Mesothelial cell of epicardium (in vitro differentiated cells): ENCODE measurements at regions not wholly inside any gene's neighbourhood (a gene's known extent, or its start where the extent isn't known, plus 50 kb on each side); places are given as distances from the start of the nearest gene placed in this dataset.

Source experiments
- DNase-seq, 2 experiments: peaks; one replicate each; pipeline ENCODE4 v3.0.0; 2021; ENCODE audit warnings: low spot score in 2 of 2; ENCODE audit not compliant: unreplicated experiment in 2 of 2
- H3K27ac Mint-ChIP-seq: 2 replicates; pipeline ENCODE4 v1.8.0; 2021; ENCODE audit warnings: mixed read lengths
- H3K27me3 Mint-ChIP-seq: 2 replicates; pipeline ENCODE4 v1.8.0; 2021; ENCODE audit warnings: low read depth, mixed read lengths
- H3K36me3 Mint-ChIP-seq: 2 replicates; pipeline ENCODE4 v1.8.0; 2021; ENCODE audit warnings: mixed read lengths
- H3K4me1 Mint-ChIP-seq: 2 replicates; pipeline ENCODE4 v1.8.0; 2021; ENCODE audit warnings: mixed read lengths
- H3K4me3 Mint-ChIP-seq: 2 replicates; pipeline ENCODE4 v1.8.0; 2021; ENCODE audit warnings: mild to moderate bottlenecking, moderate library complexity, mixed read lengths
- H3K9me3 Mint-ChIP-seq: 2 replicates; pipeline ENCODE4 v1.8.0; 2021; ENCODE audit warnings: mixed read lengths
- CTCF ChIP-seq: fragments of 200-600 bp; sonication (generic); IDR thresholded peaks from one replicate; pipeline ENCODE4 v1.5.0; 2021; ENCODE audit warnings: antibody characterized with exemption; ENCODE audit not compliant: unreplicated experiment

- H3K27me3 Mint-ChIP-seq = no peaks in the 10 kb centered on the region
- H3K4me1 Mint-ChIP-seq = no peaks in the 10 kb centered on the region
- no peak for TF ChIP-seq CTCF
- no peak overlapping the region for H3K4me3 Mint-ChIP-seq
- DNase-seq = no peak
- H3K27ac Mint-ChIP-seq = no peak overlapping the region
- peaks cover 33% of the 10 kb centered on the region for H3K36me3 Mint-ChIP-seq
- H3K9me3 Mint-ChIP-seq = peaks cover 32% of the 10 kb centered on the region
Observed at GRCh38 chr16:72424757-72425156, 252.8 kb upstream of the PMFBP1 start.

GRCh38 chr16:72422308-72422897 lies 250.4 kb upstream of the PMFBP1 start:
- H3K9me3 Mint-ChIP-seq = peaks cover 44% of the 10 kb centered on the region
- peaks cover 45% of the 10 kb centered on the region for H3K36me3 Mint-ChIP-seq
- H3K4me3 Mint-ChIP-seq = no peak overlapping the region
- H3K27me3 Mint-ChIP-seq = no peaks in the 10 kb centered on the region
- DNase-seq = no peak
- no peaks in the 10 kb centered on the region for H3K4me1 Mint-ChIP-seq
- H3K27ac Mint-ChIP-seq = no peak overlapping the region
- no peak for TF ChIP-seq CTCF

GRCh38 chr16:72419638-72420037 lies 247.7 kb upstream of the PMFBP1 start:
- Mint-ChIP-seq H3K4me3 (no peak overlapping the region), H3K4me1 (no peaks in the 10 kb centered on the region), H3K27ac (no peak overlapping the region), H3K9me3 (peaks cover 44% of the 10 kb centered on the region), H3K36me3 (peaks cover 41% of the 10 kb centered on the region), H3K27me3 (no peaks in the 10 kb centered on the region)
- no peak for DNase-seq
- no peak for TF ChIP-seq CTCF

GRCh38 chr16:72415379-72415778 lies 243.4 kb upstream of the PMFBP1 start:
- peaks cover 17% of the 10 kb centered on the region for H3K9me3 Mint-ChIP-seq

GRCh38 chr16:72410492-72410891 lies 238.5 kb upstream of the PMFBP1 start:
- no peak for TF ChIP-seq CTCF
- DNase-seq = no peak
- no peaks in the 10 kb centered on the region for H3K27me3 Mint-ChIP-seq
- H3K4me1 Mint-ChIP-seq = no peaks in the 10 kb centered on the region
- no peak overlapping the region for H3K27ac Mint-ChIP-seq
- peaks cover 16% of the 10 kb centered on the region for H3K9me3 Mint-ChIP-seq
- no peak overlapping the region for H3K4me3 Mint-ChIP-seq
- H3K36me3 Mint-ChIP-seq = peaks cover 12% of the 10 kb centered on the region

More at GRCh38 chr16:72415379-72415778, 243.4 kb upstream of the PMFBP1 start:
- H3K36me3 Mint-ChIP-seq = peaks cover 15% of the 10 kb centered on the region
- no peak for DNase-seq
- no peaks in the 10 kb centered on the region for H3K4me1 Mint-ChIP-seq
- TF ChIP-seq CTCF = no peak
- H3K4me3 Mint-ChIP-seq = no peak overlapping the region
- no peaks in the 10 kb centered on the region for H3K27me3 Mint-ChIP-seq
- H3K27ac Mint-ChIP-seq = no peak overlapping the region

GRCh38 chr16:72409423-72409822 lies 237.5 kb upstream of the PMFBP1 start:
- DNase-seq = no peak
- no peaks in the 10 kb centered on the region for H3K4me1 Mint-ChIP-seq
- H3K4me3 Mint-ChIP-seq = no peak overlapping the region
- H3K9me3 Mint-ChIP-seq = peaks cover 19% of the 10 kb centered on the region
- no peak for TF ChIP-seq CTCF
- H3K36me3 Mint-ChIP-seq = peaks cover 15% of the 10 kb centered on the region
- H3K27ac Mint-ChIP-seq = no peak overlapping the region
- H3K27me3 Mint-ChIP-seq = no peaks in the 10 kb centered on the region
